GM13977 (cell line): ENCODE measurements at regions not wholly inside any gene's neighbourhood (a gene's known extent, or its start where the extent isn't known, plus 50 kb on each side); places are given as distances from the start of the nearest gene placed in this dataset.

ENCODE experiments used
- DNase-seq: peaks from one replicate; pipeline ENCODE4 v3.0.0; 2012; ENCODE audit warnings: low spot score
- in situ Hi-C: fragments of 300-500 bp; cut with MboI; formaldehyde crosslinking; loops from one replicate; pipeline ENCODE4 v1.12.0; 2022; ENCODE audit warnings: low sequenced_read_pairs, low pct_unique_long_range_greater_than_20kb, mixed read lengths, inconsistent platforms; ENCODE audit not compliant: unreplicated experiment
- TF ChIP-seq, protein P1 (sequence below): IDR thresholded peaks from 2 replicates; pipeline ENCODE4 v1.5.1; 2012; ENCODE audit warnings: mild to moderate bottlenecking, control low read depth; ENCODE audit not compliant: insufficient read depth; ENCODE audit errors: extremely low read depth, missing control alignments

DNA sequence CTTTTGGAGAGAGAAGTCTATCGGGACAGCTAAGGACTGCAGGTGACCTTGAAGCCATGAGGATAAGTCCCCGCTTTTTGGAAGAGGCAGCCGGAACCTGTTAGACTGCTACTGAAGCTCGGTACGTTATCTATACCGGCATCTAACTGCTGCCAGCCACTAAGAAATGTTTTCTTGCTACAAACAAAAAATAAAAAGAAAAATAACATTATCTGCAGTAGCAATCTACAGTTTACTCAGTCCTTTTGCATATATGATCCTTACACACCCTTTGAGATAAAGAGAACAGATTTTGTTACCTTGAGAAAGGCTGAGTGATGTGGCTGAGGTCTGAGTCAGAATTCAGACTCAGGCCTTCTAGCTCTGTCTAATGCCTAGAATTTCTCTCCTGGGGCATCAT, 314.6 kb downstream of the CDH26 start:
- DNase-seq: no peak
- TF ChIP-seq, protein P1, sequence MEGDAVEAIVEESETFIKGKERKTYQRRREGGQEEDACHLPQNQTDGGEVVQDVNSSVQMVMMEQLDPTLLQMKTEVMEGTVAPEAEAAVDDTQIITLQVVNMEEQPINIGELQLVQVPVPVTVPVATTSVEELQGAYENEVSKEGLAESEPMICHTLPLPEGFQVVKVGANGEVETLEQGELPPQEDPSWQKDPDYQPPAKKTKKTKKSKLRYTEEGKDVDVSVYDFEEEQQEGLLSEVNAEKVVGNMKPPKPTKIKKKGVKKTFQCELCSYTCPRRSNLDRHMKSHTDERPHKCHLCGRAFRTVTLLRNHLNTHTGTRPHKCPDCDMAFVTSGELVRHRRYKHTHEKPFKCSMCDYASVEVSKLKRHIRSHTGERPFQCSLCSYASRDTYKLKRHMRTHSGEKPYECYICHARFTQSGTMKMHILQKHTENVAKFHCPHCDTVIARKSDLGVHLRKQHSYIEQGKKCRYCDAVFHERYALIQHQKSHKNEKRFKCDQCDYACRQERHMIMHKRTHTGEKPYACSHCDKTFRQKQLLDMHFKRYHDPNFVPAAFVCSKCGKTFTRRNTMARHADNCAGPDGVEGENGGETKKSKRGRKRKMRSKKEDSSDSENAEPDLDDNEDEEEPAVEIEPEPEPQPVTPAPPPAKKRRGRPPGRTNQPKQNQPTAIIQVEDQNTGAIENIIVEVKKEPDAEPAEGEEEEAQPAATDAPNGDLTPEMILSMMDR: no peak
- in situ Hi-C loops: no loop called here

DNA sequence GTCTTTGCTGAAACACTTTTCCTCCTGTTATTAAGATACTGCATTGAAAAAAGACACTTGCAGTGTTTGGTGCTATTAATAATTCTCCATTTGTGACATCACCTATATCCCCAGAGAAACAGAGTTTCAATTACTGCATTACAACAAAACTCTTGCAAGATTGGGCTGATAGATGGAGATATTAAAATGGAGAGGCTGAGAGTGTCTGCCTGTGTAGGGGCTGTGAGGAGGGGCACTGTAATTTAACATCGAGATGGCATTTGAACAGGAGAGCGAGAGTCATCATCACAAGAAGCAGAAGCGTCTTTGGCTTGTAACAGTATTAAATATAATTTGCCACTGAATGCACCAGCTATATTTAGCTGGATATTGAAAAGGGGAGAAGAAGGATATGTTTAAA, 316.5 kb downstream of the CDH26 start:
- no peak for DNase-seq
- TF ChIP-seq, protein P1: no peak
- in situ Hi-C loops: no loop called here

DNA sequence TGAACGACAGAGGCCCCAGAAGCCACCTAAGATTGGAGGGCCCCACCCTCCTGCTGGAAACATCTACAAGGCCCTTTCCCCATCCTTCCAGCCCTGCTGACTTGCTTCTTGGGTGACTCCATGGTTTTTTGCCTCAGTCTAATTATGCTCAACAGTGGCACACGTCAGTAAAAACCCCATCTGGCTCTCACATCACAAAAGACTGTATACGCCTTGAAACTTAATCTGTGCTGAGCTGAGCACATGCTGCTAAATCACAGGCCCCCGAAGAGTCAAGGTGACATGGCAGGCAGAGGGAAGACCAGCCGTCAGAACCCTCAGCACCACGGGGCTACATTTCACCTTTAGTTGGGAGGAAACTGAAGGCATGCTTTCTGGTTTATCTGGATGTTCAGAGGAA, 323.1 kb downstream of the CDH26 start:
- in situ Hi-C loops: no loop called here
- TF ChIP-seq, protein P1: no peak

DNA sequence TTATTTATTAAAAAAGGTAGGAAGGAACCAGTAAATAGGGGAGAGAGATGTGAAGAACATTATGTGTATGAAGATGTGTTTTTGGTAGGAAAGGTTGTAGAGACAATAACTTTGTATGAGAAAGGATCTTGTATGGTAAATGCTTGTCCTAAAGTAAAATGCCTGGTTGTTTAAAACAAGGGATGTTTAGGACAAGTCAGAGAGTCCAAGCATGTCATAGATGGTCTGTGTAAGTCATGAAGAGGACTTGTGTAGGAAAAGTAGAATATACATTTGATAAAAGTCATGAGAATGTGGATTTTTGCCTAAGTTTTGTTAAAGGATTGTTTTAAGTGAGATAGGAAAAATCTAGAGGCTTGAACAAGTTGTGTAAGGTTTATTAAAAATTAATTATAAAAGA, 325.1 kb downstream of the CDH26 start:
- no peak for DNase-seq
- TF ChIP-seq, protein P1: no peak
- in situ Hi-C loops: no loop called here

More for the DNA sequence above, 323.1 kb downstream of the CDH26 start:
- no peak for DNase-seq

DNA sequence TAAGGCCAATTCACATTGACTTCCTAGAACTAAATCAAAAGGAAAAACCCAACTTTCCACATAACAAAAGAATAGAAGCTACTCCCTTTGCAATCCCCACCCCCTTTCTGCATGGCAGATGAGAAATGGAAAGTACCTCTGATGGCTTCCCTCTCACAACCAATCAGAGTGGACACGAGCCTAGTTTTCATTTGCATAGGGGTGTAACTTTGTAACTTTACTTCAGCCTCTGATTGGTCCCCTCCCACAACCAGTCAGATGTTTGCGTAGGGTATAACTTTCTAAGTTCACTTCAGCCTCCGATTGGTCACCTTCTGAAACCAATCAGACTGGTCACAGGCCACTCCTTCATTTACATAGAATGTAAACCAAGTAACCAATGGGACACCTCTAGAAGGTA, 328.5 kb downstream of the CDH26 start:
- no peak for DNase-seq
- in situ Hi-C loops: no loop called here
- TF ChIP-seq, protein P1: no peak

DNA sequence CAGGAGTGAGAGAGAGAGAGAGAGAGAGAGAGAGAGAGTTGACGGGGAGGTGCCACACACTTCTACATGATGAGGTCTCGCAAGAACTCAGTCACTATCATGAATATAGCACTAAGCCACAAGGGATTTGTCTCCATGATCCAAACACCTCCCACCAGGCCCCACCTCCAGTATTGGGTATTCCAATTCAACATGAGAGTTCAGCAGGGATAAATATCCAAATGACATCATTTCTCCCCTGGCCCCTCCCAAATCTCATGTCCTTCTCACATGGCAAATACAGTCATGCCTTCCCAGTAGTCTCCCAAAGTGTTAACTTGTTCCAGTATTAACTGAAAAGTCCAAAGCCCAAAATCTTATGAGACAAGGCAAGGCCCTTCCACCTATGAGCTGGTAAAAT, 330.7 kb downstream of the CDH26 start:
- TF ChIP-seq, protein P1: no peak
- in situ Hi-C loops: no loop called here
- DNase-seq: no peak

DNA sequence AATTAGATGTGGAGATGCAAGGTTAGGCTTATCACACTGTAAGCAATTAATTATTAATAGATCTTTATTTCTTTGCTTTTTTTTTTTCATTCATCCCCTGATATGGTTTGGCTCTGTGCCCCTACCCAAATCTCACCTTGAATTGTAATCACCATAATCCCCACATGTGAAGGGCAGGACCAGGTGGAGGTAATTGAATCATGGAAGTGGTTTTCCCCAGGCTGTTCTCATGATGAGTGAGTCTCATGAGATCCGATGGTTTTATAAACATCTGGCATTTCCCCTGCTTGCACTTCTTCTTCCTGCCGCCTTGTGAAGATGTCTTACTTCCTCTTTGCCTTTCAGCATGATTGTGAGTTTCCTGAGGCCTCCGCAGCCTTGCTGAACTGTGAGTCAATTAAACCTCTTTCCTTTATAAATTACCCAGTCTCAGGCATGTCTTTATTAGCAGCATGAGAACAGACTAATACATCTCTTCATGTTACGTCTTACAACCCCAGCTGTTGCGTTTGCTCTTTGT, 333.8 kb downstream of the CDH26 start:
- DNase-seq: no peak
- TF ChIP-seq, protein P1: no peak

More for the DNA sequence above, 333.8 kb downstream of the CDH26 start:
- in situ Hi-C loops: no loop called here
